ENCODE measurements at regions not wholly inside any gene's neighbourhood (a gene's known extent, or its start where the extent isn't known, plus 50 kb on each side); places are given as distances from the start of the nearest gene placed in this dataset.

DNA sequence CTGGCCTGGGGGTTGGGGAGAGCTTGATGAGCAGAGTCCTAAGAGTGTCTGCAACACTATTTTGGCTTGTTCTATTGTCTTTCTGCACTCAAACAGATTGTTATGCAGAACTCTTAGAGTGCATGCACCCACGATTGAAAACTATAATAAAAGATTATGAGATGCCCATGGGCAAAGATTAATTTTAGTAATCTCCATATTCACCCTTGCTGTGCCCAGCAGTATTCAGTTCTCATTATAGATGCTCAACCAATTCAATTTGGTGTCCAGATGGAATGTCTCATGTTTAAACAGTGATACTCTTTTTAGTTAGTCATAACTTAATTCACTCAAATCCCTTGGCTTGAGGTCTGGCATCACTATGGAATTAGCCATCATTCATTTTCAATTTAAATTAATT is 952.5 kb downstream of the CDH8 start:
- H3K36me3 ChIP-seq (replicated peaks; ENCODE audit: insufficient read depth, low read depth): no peaks in the 10 kb centered on the region
- no peaks in the 10 kb centered on the region for H3K79me2 ChIP-seq
- WGBS (ENCODE audit: low lambda C conversion rate, missing lambda C conversion rate): 64% methylated on average over 1 of the region's 1 CpG
- no peak overlapping the region for H3K27ac ChIP-seq
- TF ChIP-seq EZH2phosphoT487 (IDR thresholded peaks at IDR 0.05; ENCODE audit: low read depth, severe bottlenecking, unreplicated experiment) (no peak), EZH2 (IDR thresholded peaks at IDR 0.05; ENCODE audit: borderline replicate concordance) (no peak)
- TF ChIP-seq, protein P1, sequence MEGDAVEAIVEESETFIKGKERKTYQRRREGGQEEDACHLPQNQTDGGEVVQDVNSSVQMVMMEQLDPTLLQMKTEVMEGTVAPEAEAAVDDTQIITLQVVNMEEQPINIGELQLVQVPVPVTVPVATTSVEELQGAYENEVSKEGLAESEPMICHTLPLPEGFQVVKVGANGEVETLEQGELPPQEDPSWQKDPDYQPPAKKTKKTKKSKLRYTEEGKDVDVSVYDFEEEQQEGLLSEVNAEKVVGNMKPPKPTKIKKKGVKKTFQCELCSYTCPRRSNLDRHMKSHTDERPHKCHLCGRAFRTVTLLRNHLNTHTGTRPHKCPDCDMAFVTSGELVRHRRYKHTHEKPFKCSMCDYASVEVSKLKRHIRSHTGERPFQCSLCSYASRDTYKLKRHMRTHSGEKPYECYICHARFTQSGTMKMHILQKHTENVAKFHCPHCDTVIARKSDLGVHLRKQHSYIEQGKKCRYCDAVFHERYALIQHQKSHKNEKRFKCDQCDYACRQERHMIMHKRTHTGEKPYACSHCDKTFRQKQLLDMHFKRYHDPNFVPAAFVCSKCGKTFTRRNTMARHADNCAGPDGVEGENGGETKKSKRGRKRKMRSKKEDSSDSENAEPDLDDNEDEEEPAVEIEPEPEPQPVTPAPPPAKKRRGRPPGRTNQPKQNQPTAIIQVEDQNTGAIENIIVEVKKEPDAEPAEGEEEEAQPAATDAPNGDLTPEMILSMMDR (IDR thresholded peaks at IDR 0.05; ENCODE audit: poor library complexity): no peak
- H3K4me3 ChIP-seq: no peak overlapping the region
- no peaks in the 10 kb centered on the region for H3K9me3 ChIP-seq (ENCODE audit: low read depth)
- H2AFZ ChIP-seq: no peak overlapping the region
- DNase-seq (ENCODE audit: low spot score): no peak
- no peaks in the 10 kb centered on the region for H3K9me2 ChIP-seq (replicated peaks; ENCODE audit: insufficient read depth)
- H3K4me1 ChIP-seq (ENCODE audit: insufficient read depth): no peaks in the 10 kb centered on the region
- no peaks in the 10 kb centered on the region for H3K27me3 ChIP-seq
- H3K4me2 ChIP-seq: no peak overlapping the region
- no peaks in the 10 kb centered on the region for H4K20me1 ChIP-seq (ENCODE audit: insufficient read depth, poor library complexity, severe bottlenecking)

DNA sequence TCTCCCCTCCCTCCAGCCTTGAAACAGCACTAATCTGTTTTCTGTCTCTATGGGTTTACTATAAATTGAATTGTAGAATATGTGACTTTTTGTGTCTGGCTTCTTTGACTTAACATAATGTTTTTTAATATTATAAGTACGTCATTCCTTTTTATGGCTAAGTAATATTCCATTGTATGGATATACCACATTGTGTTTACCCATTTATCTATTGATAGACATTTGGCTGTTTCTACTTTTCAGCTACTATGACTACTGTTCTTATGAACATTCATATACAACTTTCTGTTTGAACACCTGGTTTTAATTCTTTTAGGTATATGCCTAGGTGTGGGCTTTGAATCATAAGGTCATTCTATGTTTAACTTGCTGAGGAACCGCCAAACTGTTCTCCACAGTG is 961.9 kb downstream of the CDH8 start:
- H2AFZ ChIP-seq: no peak overlapping the region
- no peak for DNase-seq (ENCODE audit: low spot score)

DNA sequence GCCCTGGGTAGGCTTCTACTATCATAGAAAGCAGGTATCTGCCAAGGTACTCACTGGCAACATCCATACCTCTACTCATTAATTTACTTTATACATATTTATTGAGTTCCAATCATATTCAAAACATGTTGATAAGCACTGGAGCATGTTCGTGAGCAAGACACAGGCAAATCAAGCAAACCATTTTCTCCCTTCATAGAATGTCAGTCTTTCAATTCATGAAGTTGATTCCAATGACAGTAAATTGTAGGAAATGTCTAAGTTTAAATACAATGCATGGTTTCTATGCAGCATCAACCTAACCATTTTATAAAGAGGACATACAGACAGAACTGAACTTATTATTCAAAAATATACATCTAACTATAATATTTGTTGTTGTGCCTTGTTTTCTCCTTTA is 978.6 kb downstream of the CDH8 start:
- Histone ChIP-seq H3K79me2 (no peaks in the 10 kb centered on the region), H3K4me1 (ENCODE audit: insufficient read depth) (no peaks in the 10 kb centered on the region), H3K36me3 (replicated peaks; ENCODE audit: insufficient read depth, low read depth) (no peaks in the 10 kb centered on the region), H3K4me2 (no peak overlapping the region), H2AFZ (no peak overlapping the region), H3K27ac (no peak overlapping the region), H3K9me3 (ENCODE audit: low read depth) (no peaks in the 10 kb centered on the region), H3K4me3 (no peak overlapping the region), H3K27me3 (no peaks in the 10 kb centered on the region), H4K20me1 (ENCODE audit: insufficient read depth, poor library complexity, severe bottlenecking) (no peaks in the 10 kb centered on the region), H3K9me2 (replicated peaks; ENCODE audit: insufficient read depth) (no peaks in the 10 kb centered on the region)
- 79% methylated on average over 1 of the region's 1 CpG for WGBS (ENCODE audit: low lambda C conversion rate, missing lambda C conversion rate)
- no peak for DNase-seq (ENCODE audit: low spot score)
- TF ChIP-seq EZH2 (IDR thresholded peaks at IDR 0.05; ENCODE audit: borderline replicate concordance): no peak
- no peak for TF ChIP-seq EZH2phosphoT487 (IDR thresholded peaks at IDR 0.05; ENCODE audit: low read depth, severe bottlenecking, unreplicated experiment)
- TF ChIP-seq, protein P1 (IDR thresholded peaks at IDR 0.05; ENCODE audit: poor library complexity): no peak

More for the DNA sequence above, 961.9 kb downstream of the CDH8 start:
- Histone ChIP-seq H3K79me2 (no peaks in the 10 kb centered on the region), H3K27me3 (no peaks in the 10 kb centered on the region), H3K4me1 (ENCODE audit: insufficient read depth) (no peaks in the 10 kb centered on the region), H3K27ac (no peak overlapping the region), H3K4me3 (no peak overlapping the region), H3K9me2 (replicated peaks; ENCODE audit: insufficient read depth) (no peaks in the 10 kb centered on the region), H3K4me2 (no peak overlapping the region), H4K20me1 (ENCODE audit: insufficient read depth, poor library complexity, severe bottlenecking) (no peaks in the 10 kb centered on the region), H3K9me3 (ENCODE audit: low read depth) (no peaks in the 10 kb centered on the region), H3K36me3 (replicated peaks; ENCODE audit: insufficient read depth, low read depth) (no peaks in the 10 kb centered on the region)
- TF ChIP-seq EZH2phosphoT487 (IDR thresholded peaks at IDR 0.05; ENCODE audit: low read depth, severe bottlenecking, unreplicated experiment) (no peak), EZH2 (IDR thresholded peaks at IDR 0.05; ENCODE audit: borderline replicate concordance) (no peak)
- TF ChIP-seq, protein P1 (IDR thresholded peaks at IDR 0.05; ENCODE audit: poor library complexity): no peak
- 85% methylated on average over 2 of the region's 2 CpGs for WGBS (ENCODE audit: low lambda C conversion rate, missing lambda C conversion rate)

DNA sequence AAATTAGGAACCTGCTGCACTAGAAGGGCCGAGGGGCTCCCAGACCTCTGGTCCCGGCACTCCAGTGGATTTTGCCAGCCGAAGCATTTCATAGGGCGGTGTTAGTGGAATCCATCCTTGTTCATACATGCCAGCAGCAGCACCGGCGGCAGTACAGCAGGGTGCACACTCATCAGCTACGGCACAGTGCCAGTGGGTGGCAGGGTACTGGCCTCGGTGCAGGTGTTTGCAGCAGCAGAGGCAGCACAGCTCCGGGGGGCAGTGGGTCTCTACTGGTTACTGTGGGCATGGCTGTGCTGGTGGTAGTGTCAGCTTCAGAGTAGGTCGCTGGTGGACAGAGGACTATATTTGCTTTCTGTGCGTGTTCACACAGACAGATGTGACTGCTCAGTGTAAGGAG is 985.7 kb downstream of the CDH8 start:
- Histone ChIP-seq H3K36me3 (replicated peaks; ENCODE audit: insufficient read depth, low read depth) (no peaks in the 10 kb centered on the region), H2AFZ (no peak overlapping the region), H3K4me1 (ENCODE audit: insufficient read depth) (no peaks in the 10 kb centered on the region), H3K4me3 (no peak overlapping the region), H3K79me2 (no peaks in the 10 kb centered on the region), H3K9me2 (replicated peaks; ENCODE audit: insufficient read depth) (no peaks in the 10 kb centered on the region), H4K20me1 (ENCODE audit: insufficient read depth, poor library complexity, severe bottlenecking) (no peaks in the 10 kb centered on the region), H3K27me3 (no peaks in the 10 kb centered on the region), H3K4me2 (no peak overlapping the region), H3K9me3 (ENCODE audit: low read depth) (no peaks in the 10 kb centered on the region), H3K27ac (no peak overlapping the region)
- no peak for DNase-seq (ENCODE audit: low spot score)
- WGBS (ENCODE audit: low lambda C conversion rate, missing lambda C conversion rate): 78% methylated on average over 11 of the region's 11 CpGs
- TF ChIP-seq EZH2 (IDR thresholded peaks at IDR 0.05; ENCODE audit: borderline replicate concordance): no peak

Data from hepatocyte (in vitro differentiated cells).